Retina (tissue), 1 donor: ENCODE measurements at regions not wholly inside any gene's neighbourhood (a gene's known extent, or its start where the extent isn't known, plus 50 kb on each side); places are given as distances from the start of the nearest gene placed in this dataset.
A peak's percentile ranks its signal among the peaks of the same experiment; 100 is the strongest.
"Not testable (repeated sequence)": the region's sequence is repeated elsewhere in the genome, so short reads cannot be mapped to it uniquely, and the experiment has no call there.

ENCODE experiments used
- DNase-seq: peaks from one replicate; pipeline ENCODE4 v3.0.0-alpha.2; 2016

- DNase-seq: no peak
These were observed 96.4 kb upstream of the DPH5 start for GRCh38 chr1:101121975-101122374.

- DNase-seq: no peak
These were observed 95.9 kb upstream of the DPH5 start for GRCh38 chr1:101121504-101121903.

GRCh38 chr1:101120868-101121267, 95.3 kb upstream of the DPH5 start:
- no peak for DNase-seq

- DNase-seq: no peak
These were observed 93.7 kb upstream of the DPH5 start for GRCh38 chr1:101119289-101119688.

GRCh38 chr1:101116006-101116405, 90.4 kb upstream of the DPH5 start:
- no peak for DNase-seq

GRCh38 chr1:101115112-101115511, 89.5 kb upstream of the DPH5 start:
- no peak for DNase-seq

- DNase-seq: not testable (repeated sequence)
These were observed 88.5 kb upstream of the DPH5 start for GRCh38 chr1:101114128-101114527.

GRCh38 chr1:101112051-101112780, 86.6 kb upstream of the DPH5 start:
- peak; percentile 36 for DNase-seq

GRCh38 chr1:101111461-101111860, 85.9 kb upstream of the DPH5 start:
- DNase-seq: no peak

- no peak for DNase-seq
These were observed 84.2 kb upstream of the DPH5 start for GRCh38 chr1:101109791-101110190.

- DNase-seq: no peak
These were observed 82.5 kb upstream of the DPH5 start for GRCh38 chr1:101108111-101108500.

GRCh38 chr1:101107496-101108110, 82.0 kb upstream of the DPH5 start:
- no peak for DNase-seq

- DNase-seq: no peak
These were observed 80.3 kb upstream of the DPH5 start for GRCh38 chr1:101105877-101106276.

- DNase-seq: no peak
These were observed 77.0 kb upstream of the DPH5 start for GRCh38 chr1:101102426-101103156.

- no peak for DNase-seq
These were observed 75.8 kb upstream of the DPH5 start for GRCh38 chr1:101101360-101101759.

GRCh38 chr1:101100674-101101073, 75.1 kb upstream of the DPH5 start:
- no peak for DNase-seq

- DNase-seq: no peak
These were observed 73.3 kb upstream of the DPH5 start for GRCh38 chr1:101098907-101099306.

GRCh38 chr1:101098327-101098726, 72.7 kb upstream of the DPH5 start:
- DNase-seq: no peak

- DNase-seq: no peak
These were observed 64.2 kb upstream of the DPH5 start for GRCh38 chr1:101089613-101090338.

- no peak for DNase-seq
These were observed 62.8 kb upstream of the DPH5 start for GRCh38 chr1:101088431-101088830.

GRCh38 chr1:101086783-101087182, 61.2 kb upstream of the DPH5 start:
- DNase-seq: no peak

- no peak for DNase-seq
These were observed 56.2 kb upstream of the DPH5 start for GRCh38 chr1:101081496-101082488.
